Transverse colon (tissue), 3 donors: ENCODE measurements at regions not wholly inside any gene's neighbourhood (a gene's known extent, or its start where the extent isn't known, plus 50 kb on each side); places are given as distances from the start of the nearest gene placed in this dataset.

Experiments used
- POLR2A ChIP-seq: fragments of 450-650 bp; IDR thresholded peaks from one replicate; pipeline ENCODE4 v1.6.1; 2016; ENCODE audit warnings: antibody characterized with exemption, mild to moderate bottlenecking, moderate library complexity
- TF ChIP-seq, protein P1 (sequence below), 5 experiments: fragments of 200-600 bp in 3 of 5; fragments of 450-650 bp in 2 of 5; sonication (generic) in 3 of 5; IDR thresholded peaks; 1 replicate in 2 of 5; 2 replicates in 3 of 5; pipeline ENCODE4 v1.5.1; 2016 to 2017; ENCODE audit warnings: antibody characterized with exemption in 5 of 5, inconsistent platforms in 3 of 5, mild to moderate bottlenecking in 2 of 5, moderate library complexity in 1 of 5

DNA sequence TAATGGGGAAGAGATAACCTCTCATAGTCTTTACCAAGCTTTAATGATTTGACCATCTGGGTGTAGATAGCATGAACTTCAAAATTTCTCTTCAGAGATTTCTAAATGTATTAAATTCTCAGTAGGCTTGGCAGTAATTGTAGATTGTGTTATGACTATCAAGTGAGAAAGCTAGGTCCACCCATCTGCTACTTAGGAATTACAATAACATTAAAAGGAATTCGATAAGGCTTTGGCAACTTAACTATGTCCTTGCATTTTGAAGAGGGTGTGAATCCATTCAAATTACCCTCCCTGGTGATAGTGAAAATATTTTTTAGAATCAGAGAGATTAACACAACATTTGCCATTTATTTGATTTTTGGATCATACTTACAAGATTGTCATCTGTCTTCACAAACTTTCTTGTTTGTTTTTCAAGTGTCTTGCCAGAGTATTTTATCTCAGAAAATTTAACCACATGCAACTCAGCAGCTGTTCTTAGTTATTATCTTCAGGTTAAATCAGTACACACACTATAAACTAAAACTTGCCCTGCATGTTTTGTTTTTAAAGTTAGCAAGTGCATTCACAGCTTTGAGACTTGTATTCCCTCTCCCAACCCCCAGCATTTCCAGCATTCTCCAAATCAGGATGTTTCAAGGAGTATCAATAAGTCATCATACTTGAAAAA, 69.6 kb upstream of the COL8A1 start:
- TF ChIP-seq POLR2A: no peak
- TF ChIP-seq, protein P1, sequence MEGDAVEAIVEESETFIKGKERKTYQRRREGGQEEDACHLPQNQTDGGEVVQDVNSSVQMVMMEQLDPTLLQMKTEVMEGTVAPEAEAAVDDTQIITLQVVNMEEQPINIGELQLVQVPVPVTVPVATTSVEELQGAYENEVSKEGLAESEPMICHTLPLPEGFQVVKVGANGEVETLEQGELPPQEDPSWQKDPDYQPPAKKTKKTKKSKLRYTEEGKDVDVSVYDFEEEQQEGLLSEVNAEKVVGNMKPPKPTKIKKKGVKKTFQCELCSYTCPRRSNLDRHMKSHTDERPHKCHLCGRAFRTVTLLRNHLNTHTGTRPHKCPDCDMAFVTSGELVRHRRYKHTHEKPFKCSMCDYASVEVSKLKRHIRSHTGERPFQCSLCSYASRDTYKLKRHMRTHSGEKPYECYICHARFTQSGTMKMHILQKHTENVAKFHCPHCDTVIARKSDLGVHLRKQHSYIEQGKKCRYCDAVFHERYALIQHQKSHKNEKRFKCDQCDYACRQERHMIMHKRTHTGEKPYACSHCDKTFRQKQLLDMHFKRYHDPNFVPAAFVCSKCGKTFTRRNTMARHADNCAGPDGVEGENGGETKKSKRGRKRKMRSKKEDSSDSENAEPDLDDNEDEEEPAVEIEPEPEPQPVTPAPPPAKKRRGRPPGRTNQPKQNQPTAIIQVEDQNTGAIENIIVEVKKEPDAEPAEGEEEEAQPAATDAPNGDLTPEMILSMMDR (IDR thresholded peaks at IDR 0.05): no peak
